OCI-M2 (cell line): ENCODE measurements at regions not wholly inside any gene's neighbourhood (a gene's known extent, or its start where the extent isn't known, plus 50 kb on each side); places are given as distances from the start of the nearest gene placed in this dataset.
"Not testable (repeated sequence)": the region's sequence is repeated elsewhere in the genome, so short reads cannot be mapped to it uniquely, and the experiment has no call there.

ENCODE experiments used
- DNase-seq: peaks from one replicate; lab custom pipeline; 2025; ENCODE audit not compliant: unreplicated experiment; lab: John Stamatoyannopoulos, UW

- DNase-seq: no peak
These were observed 75.3 kb upstream of the SFSWAP start for GRCh38 chr12:131635491-131636122.

GRCh38 chr12:131636266-131636665, 74.6 kb upstream of the SFSWAP start:
- no peak for DNase-seq

- DNase-seq: no peak
These were observed 73.7 kb upstream of the SFSWAP start for GRCh38 chr12:131636940-131637750.

- DNase-seq: no peak
These were observed 72.9 kb upstream of the SFSWAP start for GRCh38 chr12:131637986-131638385.

- no peak for DNase-seq
These were observed 71.5 kb upstream of the SFSWAP start for GRCh38 chr12:131639270-131639940.

- DNase-seq: no peak
These were observed 70.4 kb upstream of the SFSWAP start for GRCh38 chr12:131640525-131640924.

- DNase-seq: no peak
These were observed 69.6 kb upstream of the SFSWAP start for GRCh38 chr12:131641315-131641714.

- no peak for DNase-seq
These were observed 68.8 kb upstream of the SFSWAP start for GRCh38 chr12:131642101-131642540.

- DNase-seq: no peak
These were observed 68.1 kb upstream of the SFSWAP start for GRCh38 chr12:131642771-131643170.

GRCh38 chr12:131643631-131644452, 67.0 kb upstream of the SFSWAP start:
- no peak for DNase-seq

GRCh38 chr12:131644481-131644880, 66.4 kb upstream of the SFSWAP start:
- no peak for DNase-seq

- DNase-seq: not testable (repeated sequence)
These were observed 66.0 kb upstream of the SFSWAP start for GRCh38 chr12:131644917-131645316.

- DNase-seq: not testable (repeated sequence)
These were observed 65.3 kb upstream of the SFSWAP start for GRCh38 chr12:131645557-131645956.

GRCh38 chr12:131646444-131646843, 64.4 kb upstream of the SFSWAP start:
- DNase-seq: not testable (repeated sequence)

- DNase-seq: no peak
These were observed 63.2 kb upstream of the SFSWAP start for GRCh38 chr12:131647667-131648066.

- DNase-seq: not testable (repeated sequence)
These were observed 55.3 kb upstream of the SFSWAP start for GRCh38 chr12:131655469-131656174.

GRCh38 chr12:131656796-131657195, 54.1 kb upstream of the SFSWAP start:
- not testable (repeated sequence) for DNase-seq

GRCh38 chr12:131658605-131659004, 52.3 kb upstream of the SFSWAP start:
- not testable (repeated sequence) for DNase-seq

- DNase-seq: not testable (repeated sequence)
These were observed 51.4 kb upstream of the SFSWAP start for GRCh38 chr12:131659484-131659883.

GRCh38 chr12:131659976-131660375, 50.9 kb upstream of the SFSWAP start:
- not testable (repeated sequence) for DNase-seq
